ENCODE measurements at regions not wholly inside any gene's neighbourhood (a gene's known extent, or its start where the extent isn't known, plus 50 kb on each side); places are given as distances from the start of the nearest gene placed in this dataset.

- no peak for DNase-seq (ENCODE audit: low spot score)
- TF ChIP-seq TAF1 (conservative IDR thresholded peaks at IDR 0.05) (no peak), NR2F2 (IDR thresholded peaks at IDR 0.05) (no peak), YY1 (IDR thresholded peaks at IDR 0.05) (no peak), FOXA1 (IDR thresholded peaks at IDR 0.05) (no peak), JUND (IDR thresholded peaks at IDR 0.05) (no peak), SP1 (IDR thresholded peaks at IDR 0.05) (no peak), RAD21 (IDR thresholded peaks at IDR 0.05) (no peak), HNF4A (conservative IDR thresholded peaks at IDR 0.05) (no peak), ZBTB33 (IDR thresholded peaks at IDR 0.05) (no peak), REST (IDR thresholded peaks at IDR 0.05) (no peak), ATF3 (IDR thresholded peaks at IDR 0.05) (no peak), RXRA (IDR thresholded peaks at IDR 0.05) (no peak), CTCF (IDR thresholded peaks at IDR 0.05; ENCODE audit: low read depth, low read length, missing input control) (no peak), EGR1 (IDR thresholded peaks at IDR 0.05; ENCODE audit: low read depth in 2 of 2) (no peak), HNF4G (IDR thresholded peaks at IDR 0.05) (no peak), GABPA (IDR thresholded peaks at IDR 0.05 in 1 of 2, conservative IDR thresholded peaks at IDR 0.05 in 1 of 2) (no peak), MAX (IDR thresholded peaks at IDR 0.05) (no peak), FOXA2 (IDR thresholded peaks at IDR 0.05) (no peak)
- Histone ChIP-seq H3K4me3 (ENCODE audit: low read depth in 1 of 3, low read length in 3 of 3) (no peak overlapping the region), H3K4me1 (ENCODE audit: control insufficient read depth in 4 of 4, insufficient read depth in 4 of 4, low read length in 3 of 4) (no peaks in the 10 kb centered on the region), H3K9ac (ENCODE audit: low read depth in 1 of 2, low read length in 2 of 2) (no peak overlapping the region), H3K36me3 (ENCODE audit: control insufficient read depth in 4 of 4, insufficient read depth in 3 of 4, low read depth in 1 of 4, low read length in 3 of 4) (no peaks in the 10 kb centered on the region), H3K27me3 (ENCODE audit: control insufficient read depth in 4 of 4, insufficient read depth in 4 of 4, low read length in 3 of 4) (no peaks in the 10 kb centered on the region), H3K9me3 (ENCODE audit: control insufficient read depth in 4 of 4, low read length in 3 of 4) (peaks cover 0 to 3% (median 0%) of the 10 kb centered on the region in 4 donors), H3K27ac (ENCODE audit: low read depth in 1 of 2, low read length in 2 of 2) (no peak overlapping the region)
These were observed 532.2 kb upstream of the DPPA4 start for GRCh38 chr3:109869586-109869985.
